Esophagus squamous epithelium (tissue), 4 donors: ENCODE measurements at regions not wholly inside any gene's neighbourhood (a gene's known extent, or its start where the extent isn't known, plus 50 kb on each side); places are given as distances from the start of the nearest gene placed in this dataset.

Source experiments
- POLR2A ChIP-seq, 4 donors: fragments of 450-650 bp; IDR thresholded peaks; one replicate each; pipeline ENCODE4 v1.6.1; 2017; ENCODE audit warnings: antibody characterized with exemption in 4 of 4, mild to moderate bottlenecking in 4 of 4, moderate library complexity in 3 of 4
- TF ChIP-seq, protein P1 (sequence below), 6 experiments: fragments of 450-650 bp in 4 of 6; fragments of 200-600 bp in 2 of 6; sonication (generic) in 2 of 6; IDR thresholded peaks; one replicate each; pipeline ENCODE4 v1.5.1; 2016 to 2019; ENCODE audit warnings: antibody characterized with exemption in 6 of 6, mild to moderate bottlenecking in 4 of 6, moderate library complexity in 4 of 6

DNA sequence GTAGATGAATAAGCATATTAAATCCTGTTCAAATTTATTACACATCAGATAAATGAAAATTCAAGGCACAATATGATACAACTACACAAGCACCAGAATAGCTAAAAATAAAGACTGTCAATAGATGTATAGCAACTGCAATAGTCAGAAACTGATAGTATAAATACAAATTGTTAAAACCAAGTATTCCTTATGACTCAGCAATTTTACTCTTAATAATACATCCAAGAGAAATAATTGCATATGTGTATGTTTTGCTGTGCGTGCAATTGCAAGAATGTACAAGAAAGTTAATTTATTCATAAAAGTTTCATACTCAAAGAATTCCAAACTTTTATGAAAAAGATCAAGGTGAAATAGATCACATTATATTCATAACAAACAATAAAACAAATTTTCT, 1338.1 kb downstream of the OLFM4 start:
- TF ChIP-seq, protein P1, sequence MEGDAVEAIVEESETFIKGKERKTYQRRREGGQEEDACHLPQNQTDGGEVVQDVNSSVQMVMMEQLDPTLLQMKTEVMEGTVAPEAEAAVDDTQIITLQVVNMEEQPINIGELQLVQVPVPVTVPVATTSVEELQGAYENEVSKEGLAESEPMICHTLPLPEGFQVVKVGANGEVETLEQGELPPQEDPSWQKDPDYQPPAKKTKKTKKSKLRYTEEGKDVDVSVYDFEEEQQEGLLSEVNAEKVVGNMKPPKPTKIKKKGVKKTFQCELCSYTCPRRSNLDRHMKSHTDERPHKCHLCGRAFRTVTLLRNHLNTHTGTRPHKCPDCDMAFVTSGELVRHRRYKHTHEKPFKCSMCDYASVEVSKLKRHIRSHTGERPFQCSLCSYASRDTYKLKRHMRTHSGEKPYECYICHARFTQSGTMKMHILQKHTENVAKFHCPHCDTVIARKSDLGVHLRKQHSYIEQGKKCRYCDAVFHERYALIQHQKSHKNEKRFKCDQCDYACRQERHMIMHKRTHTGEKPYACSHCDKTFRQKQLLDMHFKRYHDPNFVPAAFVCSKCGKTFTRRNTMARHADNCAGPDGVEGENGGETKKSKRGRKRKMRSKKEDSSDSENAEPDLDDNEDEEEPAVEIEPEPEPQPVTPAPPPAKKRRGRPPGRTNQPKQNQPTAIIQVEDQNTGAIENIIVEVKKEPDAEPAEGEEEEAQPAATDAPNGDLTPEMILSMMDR (IDR thresholded peaks at IDR 0.05) = no peak
- no peak for TF ChIP-seq POLR2A (IDR thresholded peaks at IDR 0.05)
